HL-60 (cell line): ENCODE measurements at regions not wholly inside any gene's neighbourhood (a gene's known extent, or its start where the extent isn't known, plus 50 kb on each side); places are given as distances from the start of the nearest gene placed in this dataset.
"Not testable (repeated sequence)": the region's sequence is repeated elsewhere in the genome, so short reads cannot be mapped to it uniquely, and the experiment has no call there.

Source experiments
- GABPA ChIP-seq: IDR thresholded peaks from 2 replicates; pipeline ENCODE4 v1.6.1; 2012; ENCODE audit warnings: low read depth
- POLR2AphosphoS5 ChIP-seq: IDR thresholded peaks from 2 replicates; pipeline ENCODE4 v1.6.1; 2012; ENCODE audit warnings: low read depth
- TF ChIP-seq, protein P1 (sequence below): IDR thresholded peaks from one replicate; pipeline ENCODE4 v1.5.1; 2011; ENCODE audit warnings: low read length, control low read depth, inconsistent platforms; ENCODE audit not compliant: insufficient read depth
- TF ChIP-seq, protein P2 (sequence below): IDR thresholded peaks from 2 replicates; pipeline ENCODE4 v1.6.1; 2012; ENCODE audit warnings: low read depth; ENCODE audit not compliant: insufficient replicate concordance

DNA sequence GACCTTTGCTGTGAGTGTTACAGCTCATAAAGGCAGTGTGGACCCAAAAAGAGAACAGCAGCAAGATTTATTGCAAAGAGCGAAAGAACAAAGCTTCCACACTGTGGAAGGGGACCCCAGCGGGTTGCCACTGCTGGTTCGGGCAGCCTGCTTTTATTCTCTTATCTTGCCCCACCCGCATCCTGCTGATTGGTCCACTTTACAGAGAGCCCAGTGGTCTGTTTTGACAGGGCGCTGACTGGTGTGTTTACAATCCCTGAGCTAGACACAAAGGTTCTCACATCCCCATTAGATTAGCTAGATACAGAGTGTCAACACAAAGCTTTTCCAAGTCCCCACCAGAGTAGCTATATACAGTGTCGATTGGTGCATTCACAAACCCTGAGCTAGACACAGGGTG is 1187.5 kb downstream of the NXPH1 start:
- TF ChIP-seq, protein P1, sequence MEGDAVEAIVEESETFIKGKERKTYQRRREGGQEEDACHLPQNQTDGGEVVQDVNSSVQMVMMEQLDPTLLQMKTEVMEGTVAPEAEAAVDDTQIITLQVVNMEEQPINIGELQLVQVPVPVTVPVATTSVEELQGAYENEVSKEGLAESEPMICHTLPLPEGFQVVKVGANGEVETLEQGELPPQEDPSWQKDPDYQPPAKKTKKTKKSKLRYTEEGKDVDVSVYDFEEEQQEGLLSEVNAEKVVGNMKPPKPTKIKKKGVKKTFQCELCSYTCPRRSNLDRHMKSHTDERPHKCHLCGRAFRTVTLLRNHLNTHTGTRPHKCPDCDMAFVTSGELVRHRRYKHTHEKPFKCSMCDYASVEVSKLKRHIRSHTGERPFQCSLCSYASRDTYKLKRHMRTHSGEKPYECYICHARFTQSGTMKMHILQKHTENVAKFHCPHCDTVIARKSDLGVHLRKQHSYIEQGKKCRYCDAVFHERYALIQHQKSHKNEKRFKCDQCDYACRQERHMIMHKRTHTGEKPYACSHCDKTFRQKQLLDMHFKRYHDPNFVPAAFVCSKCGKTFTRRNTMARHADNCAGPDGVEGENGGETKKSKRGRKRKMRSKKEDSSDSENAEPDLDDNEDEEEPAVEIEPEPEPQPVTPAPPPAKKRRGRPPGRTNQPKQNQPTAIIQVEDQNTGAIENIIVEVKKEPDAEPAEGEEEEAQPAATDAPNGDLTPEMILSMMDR: not testable (repeated sequence)
- not testable (repeated sequence) for TF ChIP-seq POLR2AphosphoS5, GABPA
- TF ChIP-seq, protein P2, sequence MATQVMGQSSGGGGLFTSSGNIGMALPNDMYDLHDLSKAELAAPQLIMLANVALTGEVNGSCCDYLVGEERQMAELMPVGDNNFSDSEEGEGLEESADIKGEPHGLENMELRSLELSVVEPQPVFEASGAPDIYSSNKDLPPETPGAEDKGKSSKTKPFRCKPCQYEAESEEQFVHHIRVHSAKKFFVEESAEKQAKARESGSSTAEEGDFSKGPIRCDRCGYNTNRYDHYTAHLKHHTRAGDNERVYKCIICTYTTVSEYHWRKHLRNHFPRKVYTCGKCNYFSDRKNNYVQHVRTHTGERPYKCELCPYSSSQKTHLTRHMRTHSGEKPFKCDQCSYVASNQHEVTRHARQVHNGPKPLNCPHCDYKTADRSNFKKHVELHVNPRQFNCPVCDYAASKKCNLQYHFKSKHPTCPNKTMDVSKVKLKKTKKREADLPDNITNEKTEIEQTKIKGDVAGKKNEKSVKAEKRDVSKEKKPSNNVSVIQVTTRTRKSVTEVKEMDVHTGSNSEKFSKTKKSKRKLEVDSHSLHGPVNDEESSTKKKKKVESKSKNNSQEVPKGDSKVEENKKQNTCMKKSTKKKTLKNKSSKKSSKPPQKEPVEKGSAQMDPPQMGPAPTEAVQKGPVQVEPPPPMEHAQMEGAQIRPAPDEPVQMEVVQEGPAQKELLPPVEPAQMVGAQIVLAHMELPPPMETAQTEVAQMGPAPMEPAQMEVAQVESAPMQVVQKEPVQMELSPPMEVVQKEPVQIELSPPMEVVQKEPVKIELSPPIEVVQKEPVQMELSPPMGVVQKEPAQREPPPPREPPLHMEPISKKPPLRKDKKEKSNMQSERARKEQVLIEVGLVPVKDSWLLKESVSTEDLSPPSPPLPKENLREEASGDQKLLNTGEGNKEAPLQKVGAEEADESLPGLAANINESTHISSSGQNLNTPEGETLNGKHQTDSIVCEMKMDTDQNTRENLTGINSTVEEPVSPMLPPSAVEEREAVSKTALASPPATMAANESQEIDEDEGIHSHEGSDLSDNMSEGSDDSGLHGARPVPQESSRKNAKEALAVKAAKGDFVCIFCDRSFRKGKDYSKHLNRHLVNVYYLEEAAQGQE: not testable (repeated sequence)
